Type B pancreatic cell (in vitro differentiated cells): ENCODE measurements at regions not wholly inside any gene's neighbourhood (a gene's known extent, or its start where the extent isn't known, plus 50 kb on each side); places are given as distances from the start of the nearest gene placed in this dataset.

ENCODE experiments used
- DNase-seq: peaks from one replicate; pipeline ENCODE4 v3.0.0; 2021; ENCODE audit warnings: mixed read lengths; ENCODE audit not compliant: unreplicated experiment; ENCODE audit errors: extremely low spot score
- H3K27ac Mint-ChIP-seq: 2 replicates; pipeline ENCODE4 v1.8.0; 2021; ENCODE audit warnings: mild to moderate bottlenecking, mixed read lengths
- H3K27me3 Mint-ChIP-seq: 2 replicates; pipeline ENCODE4 v1.8.0; 2021; ENCODE audit warnings: mixed read lengths
- H3K36me3 Mint-ChIP-seq: 2 replicates; pipeline ENCODE4 v1.8.0; 2021; ENCODE audit warnings: mixed read lengths
- H3K4me1 Mint-ChIP-seq: one replicate; pipeline ENCODE4 v1.8.0; 2021; ENCODE audit warnings: mixed read lengths; ENCODE audit not compliant: unreplicated experiment
- H3K4me3 Mint-ChIP-seq: 2 replicates; pipeline ENCODE4 v1.8.0; 2021; ENCODE audit warnings: mild to moderate bottlenecking, mixed read lengths
- H3K9me3 Mint-ChIP-seq: 2 replicates; pipeline ENCODE4 v1.8.0; 2021; ENCODE audit warnings: mixed read lengths
- TF ChIP-seq, protein P1 (sequence below): fragments of 200-600 bp; sonication (generic); conservative IDR thresholded peaks from 2 replicates; pipeline ENCODE4 v1.5.0; 2021; ENCODE audit warnings: antibody characterized with exemption, mild to moderate bottlenecking

DNA sequence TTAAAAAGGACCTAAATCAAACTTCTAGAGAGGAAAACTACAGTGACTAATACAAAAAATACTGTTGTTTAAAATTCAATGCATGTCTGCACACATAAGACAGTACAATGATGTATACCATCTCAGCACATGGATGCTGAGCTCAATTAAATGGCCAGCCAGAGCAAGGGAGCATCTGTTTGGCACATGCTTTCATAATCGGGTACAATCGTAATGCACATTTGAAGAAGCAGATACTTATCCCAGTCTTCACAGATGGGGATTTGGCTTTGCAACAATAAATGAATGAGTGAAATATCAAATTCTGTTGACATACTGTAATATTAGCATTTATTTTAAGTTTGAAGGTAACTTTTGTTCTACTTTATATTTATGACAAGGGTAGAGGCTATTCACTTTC, 187.8 kb downstream of the CRPPA start:
- peaks cover 13% of the 10 kb centered on the region for H3K9me3 Mint-ChIP-seq
- no peak overlapping the region for H3K27ac Mint-ChIP-seq
- H3K4me3 Mint-ChIP-seq: no peak overlapping the region
- H3K36me3 Mint-ChIP-seq: no peaks in the 10 kb centered on the region
- TF ChIP-seq, protein P1, sequence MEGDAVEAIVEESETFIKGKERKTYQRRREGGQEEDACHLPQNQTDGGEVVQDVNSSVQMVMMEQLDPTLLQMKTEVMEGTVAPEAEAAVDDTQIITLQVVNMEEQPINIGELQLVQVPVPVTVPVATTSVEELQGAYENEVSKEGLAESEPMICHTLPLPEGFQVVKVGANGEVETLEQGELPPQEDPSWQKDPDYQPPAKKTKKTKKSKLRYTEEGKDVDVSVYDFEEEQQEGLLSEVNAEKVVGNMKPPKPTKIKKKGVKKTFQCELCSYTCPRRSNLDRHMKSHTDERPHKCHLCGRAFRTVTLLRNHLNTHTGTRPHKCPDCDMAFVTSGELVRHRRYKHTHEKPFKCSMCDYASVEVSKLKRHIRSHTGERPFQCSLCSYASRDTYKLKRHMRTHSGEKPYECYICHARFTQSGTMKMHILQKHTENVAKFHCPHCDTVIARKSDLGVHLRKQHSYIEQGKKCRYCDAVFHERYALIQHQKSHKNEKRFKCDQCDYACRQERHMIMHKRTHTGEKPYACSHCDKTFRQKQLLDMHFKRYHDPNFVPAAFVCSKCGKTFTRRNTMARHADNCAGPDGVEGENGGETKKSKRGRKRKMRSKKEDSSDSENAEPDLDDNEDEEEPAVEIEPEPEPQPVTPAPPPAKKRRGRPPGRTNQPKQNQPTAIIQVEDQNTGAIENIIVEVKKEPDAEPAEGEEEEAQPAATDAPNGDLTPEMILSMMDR: no peak
- H3K27me3 Mint-ChIP-seq: no peaks in the 10 kb centered on the region
- no peaks in the 10 kb centered on the region for H3K4me1 Mint-ChIP-seq
- DNase-seq: no peak

DNA sequence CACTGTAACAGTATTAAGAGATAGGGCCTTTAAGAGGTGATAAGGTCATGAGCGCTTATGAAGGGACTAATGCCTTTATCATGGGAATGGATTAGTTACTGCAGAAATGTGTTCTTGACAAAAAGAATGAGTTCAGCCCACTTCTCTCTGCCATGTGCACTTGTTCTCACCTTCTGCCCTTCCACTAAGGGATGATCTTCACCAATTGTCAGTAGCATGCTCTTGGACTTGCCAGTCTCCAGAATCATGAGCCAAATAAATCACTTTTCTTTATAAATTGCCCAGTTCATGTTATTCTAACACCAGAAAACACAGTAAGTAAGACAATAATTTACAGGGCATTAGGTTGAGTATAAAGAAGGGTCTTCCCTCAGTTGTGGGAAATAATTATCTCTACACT, 189.1 kb downstream of the CRPPA start:
- Mint-ChIP-seq H3K9me3 (peaks cover 17% of the 10 kb centered on the region), H3K27ac (no peak overlapping the region), H3K4me1 (no peaks in the 10 kb centered on the region), H3K27me3 (no peaks in the 10 kb centered on the region), H3K4me3 (no peak overlapping the region), H3K36me3 (no peaks in the 10 kb centered on the region)
- DNase-seq: no peak
- TF ChIP-seq, protein P1: no peak

DNA sequence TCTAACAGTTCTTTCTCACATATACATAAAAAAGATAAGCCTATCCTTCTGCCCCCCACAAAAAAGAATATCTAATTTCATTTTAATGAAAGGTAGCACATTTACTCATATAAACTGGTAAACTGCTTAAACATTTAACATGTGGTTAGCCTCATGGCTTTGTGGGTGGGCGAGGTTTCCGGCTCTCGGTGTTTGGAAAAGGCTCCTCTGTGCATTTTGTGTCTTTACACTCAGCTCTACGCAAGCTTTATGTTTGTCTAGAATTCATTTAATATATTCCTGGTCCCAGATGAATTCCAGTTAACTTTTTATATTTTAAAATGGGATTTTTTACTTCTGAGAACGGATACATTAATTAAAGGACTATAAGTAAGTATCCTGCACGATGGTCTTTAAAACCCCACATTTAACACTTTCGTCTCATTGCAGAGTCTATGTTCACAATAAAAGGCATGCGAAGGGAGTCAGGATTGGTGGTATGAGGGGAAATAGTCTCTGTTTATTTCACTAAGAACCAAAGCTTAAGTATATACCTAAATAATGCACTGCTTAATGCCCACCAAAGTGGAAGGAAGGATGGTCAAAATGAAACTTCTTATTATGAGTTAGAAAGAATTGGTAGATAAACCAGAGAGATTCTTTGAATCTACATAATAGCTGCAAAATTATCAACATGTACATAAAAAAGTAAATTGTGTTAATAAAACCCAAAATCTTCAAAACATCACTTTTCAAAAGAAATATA, 197.2 kb downstream of the CRPPA start:
- Mint-ChIP-seq H3K27me3 (no peaks in the 10 kb centered on the region), H3K36me3 (no peaks in the 10 kb centered on the region), H3K4me3 (no peak overlapping the region), H3K9me3 (peaks cover 4% of the 10 kb centered on the region), H3K27ac (no peak overlapping the region), H3K4me1 (no peaks in the 10 kb centered on the region)
- TF ChIP-seq, protein P1: no peak
- no peak for DNase-seq

DNA sequence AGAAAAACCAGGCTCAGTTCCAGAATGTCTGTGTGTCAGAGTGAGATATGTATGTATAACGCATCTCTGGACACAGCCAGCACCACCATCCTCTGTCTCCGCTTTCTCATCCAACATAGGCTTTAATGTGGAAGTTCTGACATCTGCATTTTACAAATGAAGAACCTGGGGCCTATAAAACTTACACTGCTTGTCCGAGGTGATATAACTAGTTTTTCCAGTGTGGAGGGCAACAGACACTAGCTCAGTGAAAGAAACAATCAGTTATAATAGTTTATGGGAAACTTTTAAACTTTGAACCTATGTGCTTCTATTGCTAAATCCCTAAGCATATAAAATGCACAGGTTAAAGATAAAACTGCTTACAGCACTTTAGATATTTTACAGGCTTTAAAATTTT, 208.7 kb downstream of the CRPPA start:
- Mint-ChIP-seq H3K9me3 (no peaks in the 10 kb centered on the region), H3K4me1 (no peaks in the 10 kb centered on the region), H3K4me3 (no peak overlapping the region), H3K36me3 (no peaks in the 10 kb centered on the region), H3K27me3 (no peaks in the 10 kb centered on the region), H3K27ac (no peak overlapping the region)
- no peak for DNase-seq
- TF ChIP-seq, protein P1: no peak

DNA sequence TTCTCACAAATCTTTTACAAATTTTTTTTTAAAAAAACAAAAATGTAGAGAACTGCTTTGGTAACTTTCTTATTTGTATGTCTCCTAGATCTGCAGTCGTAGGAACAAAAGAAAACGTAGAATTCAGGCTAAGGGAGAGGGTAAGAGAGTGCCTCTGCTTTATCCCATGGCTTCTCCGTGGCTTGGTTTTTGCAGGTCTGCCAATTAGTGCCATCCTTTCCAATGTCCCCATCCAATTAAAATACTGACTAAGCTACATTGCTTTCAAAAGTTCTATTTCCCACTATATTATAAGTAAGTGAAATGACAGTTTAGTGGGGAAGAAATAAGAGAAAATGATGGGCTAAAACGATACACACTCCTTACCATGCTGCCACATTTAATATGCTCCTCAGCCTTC, 209.3 kb downstream of the CRPPA start:
- TF ChIP-seq, protein P1: no peak
- no peak overlapping the region for H3K4me3 Mint-ChIP-seq
- H3K36me3 Mint-ChIP-seq: no peaks in the 10 kb centered on the region
- DNase-seq: no peak
- H3K4me1 Mint-ChIP-seq: no peaks in the 10 kb centered on the region
- H3K9me3 Mint-ChIP-seq: no peaks in the 10 kb centered on the region
- H3K27me3 Mint-ChIP-seq: no peaks in the 10 kb centered on the region
- H3K27ac Mint-ChIP-seq: no peak overlapping the region
